HTR-8/SVneo (cell line): ENCODE measurements at regions not wholly inside any gene's neighbourhood (a gene's known extent, or its start where the extent isn't known, plus 50 kb on each side); places are given as distances from the start of the nearest gene placed in this dataset.
"Not testable (repeated sequence)": the region's sequence is repeated elsewhere in the genome, so short reads cannot be mapped to it uniquely, and the experiment has no call there.

ENCODE experiments used
- DNase-seq: peaks from one replicate; pipeline ENCODE4 v3.0.0; 2011; ENCODE audit warnings: low spot score, mixed read lengths; ENCODE audit not compliant: insufficient read length
- FAIRE-seq: peaks from 2 replicates; lab custom pipeline; 2011; peaks lifted over from hg19 to GRCh38; lab: Jason Lieb, UNC

- not testable (repeated sequence) for DNase-seq, FAIRE-seq
Measured at GRCh38 chr4:18159117-18159912, 137.8 kb upstream of the LCORL start.

DNA sequence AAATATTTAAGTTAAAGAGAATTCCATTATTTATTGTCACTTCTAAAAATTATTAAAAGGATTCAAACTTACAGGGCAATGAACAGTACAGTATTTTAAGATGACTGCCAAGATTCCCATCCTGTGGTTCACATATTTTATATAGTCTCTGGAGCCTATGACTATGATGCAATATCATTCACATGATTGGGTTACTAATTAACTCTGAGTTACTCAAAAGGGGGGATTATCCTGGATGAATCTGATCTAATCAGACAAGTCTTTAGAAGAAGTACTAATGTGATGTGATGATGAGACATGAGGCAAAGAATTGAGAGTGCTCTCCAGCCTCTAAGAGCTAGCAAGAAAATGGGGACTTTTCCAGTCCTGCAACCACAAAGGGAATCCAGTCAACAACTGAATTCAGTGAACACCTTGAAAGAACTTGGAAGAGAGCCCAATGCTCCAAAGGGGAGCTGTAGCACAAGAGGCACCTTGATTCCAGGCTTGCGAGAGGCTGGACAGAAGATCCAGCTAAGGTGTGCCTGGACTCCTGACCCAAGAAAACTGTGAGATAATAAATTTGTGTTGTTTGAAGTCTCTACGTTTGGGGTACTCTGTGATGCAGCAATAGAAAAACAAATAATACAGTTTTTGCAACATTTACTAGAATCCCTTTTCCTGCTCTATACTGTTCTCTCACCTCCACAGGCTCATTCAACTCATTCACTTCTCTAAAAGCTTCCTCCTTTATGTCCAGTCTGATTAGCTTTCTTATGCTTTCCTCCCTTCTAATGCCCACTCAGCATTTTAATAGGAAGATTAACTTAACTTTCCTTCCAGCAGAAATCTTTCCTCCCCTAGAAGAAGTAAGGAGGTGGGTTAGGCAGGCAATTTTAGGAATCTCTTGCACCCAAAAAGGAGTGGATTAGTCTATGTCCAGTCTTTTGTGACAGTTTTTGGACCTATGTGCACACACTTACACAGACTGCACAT is 133.8 kb upstream of the LCORL start:
- FAIRE-seq, result no peak
- no peak for DNase-seq

- DNase-seq (no peak), FAIRE-seq (no peak)
Measured at GRCh38 chr4:18138076-18138665, 116.6 kb upstream of the LCORL start.

GRCh38 chr4:18134111-18134510 is 112.6 kb upstream of the LCORL start:
- FAIRE-seq (no peak), DNase-seq (no peak)

DNA sequence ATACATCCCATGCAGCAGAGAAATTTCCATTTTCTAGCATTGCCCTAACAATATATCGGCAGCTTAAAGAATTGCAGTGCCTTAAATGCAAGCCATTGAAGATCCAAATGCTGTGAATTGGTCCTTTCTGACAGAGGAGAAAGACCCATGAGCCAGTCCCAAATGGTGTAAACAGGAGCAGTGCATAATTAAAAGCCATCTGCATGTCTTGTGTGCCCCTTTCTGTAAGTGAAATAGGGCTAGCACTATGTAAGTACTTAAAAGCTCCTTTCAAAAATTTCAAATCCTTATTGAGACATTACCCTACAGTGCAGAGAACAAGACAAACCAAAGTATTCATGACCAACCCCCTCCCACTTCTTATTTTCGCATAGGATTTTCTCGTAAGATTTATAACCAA is 108.7 kb upstream of the LCORL start:
- DNase-seq (no peak), FAIRE-seq (no peak)

- DNase-seq (no peak), FAIRE-seq (no peak)
Measured at GRCh38 chr4:18128241-18128640, 106.7 kb upstream of the LCORL start.

DNA sequence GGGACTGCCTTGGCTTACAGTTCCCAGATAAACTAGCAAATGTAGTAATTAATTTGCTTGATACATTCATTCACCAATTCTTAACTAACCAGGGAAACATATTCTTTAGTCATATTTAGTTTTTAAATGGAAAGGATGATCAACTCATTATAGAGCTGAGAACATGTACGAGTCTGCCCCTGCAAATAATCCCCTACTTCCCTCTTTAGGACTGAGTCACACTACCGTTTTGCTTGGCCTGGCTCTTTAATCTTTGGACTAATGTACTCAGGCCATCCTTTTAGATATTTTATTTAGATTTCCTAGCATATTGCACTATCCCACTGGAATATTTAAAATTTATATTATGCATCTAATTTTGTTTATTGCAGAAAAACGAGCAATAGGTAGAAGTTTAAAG is 105.5 kb upstream of the LCORL start:
- FAIRE-seq (no peak), DNase-seq (no peak)

DNA sequence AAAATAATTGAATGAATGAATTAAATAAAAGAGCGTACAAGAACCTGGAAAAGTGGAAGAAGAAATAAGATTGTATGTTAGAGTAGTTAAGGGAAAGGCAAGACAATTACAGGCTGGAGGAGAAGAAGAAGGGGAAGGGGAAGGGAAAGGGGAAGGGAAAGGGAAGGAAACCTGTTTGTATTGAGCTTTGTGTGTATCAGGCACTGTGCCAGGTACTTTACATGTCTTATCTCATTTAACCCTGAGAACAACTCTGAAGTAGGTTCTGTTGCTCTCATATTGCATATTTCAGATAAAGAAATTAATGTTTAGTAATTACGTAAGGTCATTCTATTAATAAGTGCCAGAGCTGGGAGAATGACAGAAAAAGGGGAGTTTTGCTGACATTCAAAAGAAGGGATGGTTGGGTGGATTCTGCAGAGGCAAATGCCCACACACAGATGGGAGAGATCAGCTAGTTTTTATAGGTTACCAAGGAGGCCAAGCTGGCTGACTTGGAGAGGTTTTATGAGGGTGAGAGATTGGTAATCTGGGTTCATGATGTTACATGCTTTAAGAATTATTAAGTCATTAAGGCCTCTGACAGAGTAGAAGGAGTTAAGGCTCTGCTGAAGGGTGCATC is 92.3 kb upstream of the LCORL start:
- FAIRE-seq, result no peak
- DNase-seq, result no peak

- DNase-seq, result no peak
- no peak for FAIRE-seq
Measured at GRCh38 chr4:18111081-18111480, 89.5 kb upstream of the LCORL start.

DNA sequence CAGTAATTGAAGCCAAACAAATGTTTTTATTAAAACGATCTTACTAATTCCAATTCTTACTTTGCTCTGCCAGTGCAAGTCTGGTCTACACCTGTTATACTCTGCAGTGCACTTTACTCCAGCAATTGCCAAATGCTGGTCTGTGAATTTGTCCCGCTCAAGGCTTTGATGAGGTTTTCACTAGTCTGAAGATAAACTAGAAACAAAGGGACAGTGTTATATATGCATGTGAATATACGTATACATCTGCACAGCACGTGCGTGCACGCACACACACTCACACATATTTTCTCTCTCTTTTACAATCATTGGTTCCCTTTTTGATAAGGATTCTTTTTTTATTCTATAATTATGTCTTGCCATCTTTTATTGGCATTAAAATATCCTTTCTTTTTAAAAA is 88.5 kb upstream of the LCORL start:
- FAIRE-seq (no peak), DNase-seq (no peak)

DNA sequence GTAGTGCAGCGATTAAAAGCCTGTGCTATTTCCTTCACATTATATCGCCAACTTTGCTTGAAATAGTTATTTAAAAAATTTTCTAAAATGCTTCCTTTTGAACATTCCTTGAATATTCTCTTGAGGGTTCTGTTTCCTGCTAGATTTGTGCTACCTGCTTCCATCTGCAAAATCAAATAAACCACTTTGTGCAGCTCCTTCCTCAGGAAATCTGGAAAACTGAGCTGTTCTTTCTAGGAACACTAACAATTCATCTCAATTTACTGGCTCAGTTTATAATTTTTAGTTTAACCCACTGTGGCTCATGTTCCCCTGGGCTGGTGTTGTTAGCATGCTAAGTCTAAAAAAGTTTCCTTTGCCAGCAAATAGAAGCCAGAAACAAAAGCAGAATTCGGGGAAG is 88.1 kb upstream of the LCORL start:
- FAIRE-seq, result no peak
- no peak for DNase-seq

- FAIRE-seq, result not testable (repeated sequence)
Measured at GRCh38 chr4:18107848-18108528, 86.4 kb upstream of the LCORL start.

DNA sequence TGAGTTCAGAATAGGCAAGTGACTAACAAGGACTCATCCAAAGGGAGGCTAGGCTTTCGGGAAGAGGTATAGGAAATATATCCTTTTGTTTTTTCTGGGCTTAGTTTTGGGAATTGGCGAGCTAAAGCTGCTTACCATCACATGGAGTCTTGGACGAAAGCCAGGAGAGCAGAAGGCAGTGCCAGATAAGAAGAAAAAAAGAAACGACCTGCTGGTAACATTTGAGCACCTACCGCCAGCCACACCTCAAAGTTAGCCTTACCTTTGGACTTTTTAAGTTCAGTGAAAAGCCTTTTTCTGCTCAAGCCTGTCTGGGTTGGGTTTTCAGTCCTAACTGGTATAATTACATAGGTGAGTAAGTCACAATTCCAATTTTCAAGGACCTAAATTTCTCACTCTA is 85.1 kb upstream of the LCORL start:
- FAIRE-seq, result no peak
- no peak for DNase-seq

More at GRCh38 chr4:18107848-18108528, 86.4 kb upstream of the LCORL start:
- DNase-seq, result not testable (repeated sequence)

DNA sequence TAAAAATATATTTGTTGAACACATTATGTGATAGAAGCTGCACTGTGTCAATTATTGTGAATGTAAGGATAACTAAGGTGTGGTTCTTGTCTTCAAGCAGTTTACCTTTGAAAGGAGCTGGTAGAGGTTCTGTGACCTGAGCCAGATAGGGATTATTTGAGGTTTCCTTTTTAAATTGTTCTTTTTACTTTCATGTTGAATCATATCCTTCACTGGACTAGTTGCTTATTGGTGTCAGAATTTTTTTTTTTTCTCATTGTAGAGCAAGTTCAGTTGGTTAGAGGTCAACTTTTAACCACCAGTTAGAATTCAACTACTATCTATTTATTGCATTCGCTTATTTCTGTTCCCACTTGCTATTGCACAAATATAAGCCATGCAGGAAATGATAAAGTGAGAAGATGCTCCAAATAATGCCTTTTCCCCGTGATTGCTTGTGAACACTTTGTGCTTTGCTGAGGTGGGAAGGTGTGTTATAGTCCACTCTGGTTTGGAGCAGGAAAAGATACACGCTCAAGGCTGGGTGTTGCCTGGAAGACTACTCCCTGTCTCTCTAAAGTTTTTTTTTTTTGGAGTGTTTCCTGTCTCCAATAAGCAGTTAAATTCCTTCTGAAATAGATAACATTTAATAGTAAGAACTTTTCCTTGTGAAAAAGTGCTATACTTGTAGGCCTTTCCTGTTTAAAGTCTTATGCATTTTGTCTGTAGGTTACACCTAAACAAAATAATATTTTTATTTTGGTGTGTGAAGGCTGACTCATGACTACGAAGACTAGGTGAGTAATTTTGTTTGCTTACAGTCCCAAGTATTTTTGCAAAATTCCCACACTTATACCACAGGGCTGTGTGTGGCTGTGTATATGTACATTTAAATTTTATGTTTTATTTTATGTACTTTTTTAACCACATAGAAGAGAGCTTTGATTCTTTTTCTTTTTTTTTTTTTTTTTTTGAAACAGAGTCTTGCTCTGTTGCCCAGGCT is 83.8 kb upstream of the LCORL start:
- DNase-seq, result no peak
- FAIRE-seq, result no peak

GRCh38 chr4:18103876-18104605 is 82.5 kb upstream of the LCORL start:
- FAIRE-seq, result no peak
- DNase-seq, result no peak

GRCh38 chr4:18100657-18101056 is 79.1 kb upstream of the LCORL start:
- DNase-seq (no peak), FAIRE-seq (no peak)

GRCh38 chr4:18090447-18090846 is 68.9 kb upstream of the LCORL start:
- FAIRE-seq, DNase-seq: not testable (repeated sequence)

DNA sequence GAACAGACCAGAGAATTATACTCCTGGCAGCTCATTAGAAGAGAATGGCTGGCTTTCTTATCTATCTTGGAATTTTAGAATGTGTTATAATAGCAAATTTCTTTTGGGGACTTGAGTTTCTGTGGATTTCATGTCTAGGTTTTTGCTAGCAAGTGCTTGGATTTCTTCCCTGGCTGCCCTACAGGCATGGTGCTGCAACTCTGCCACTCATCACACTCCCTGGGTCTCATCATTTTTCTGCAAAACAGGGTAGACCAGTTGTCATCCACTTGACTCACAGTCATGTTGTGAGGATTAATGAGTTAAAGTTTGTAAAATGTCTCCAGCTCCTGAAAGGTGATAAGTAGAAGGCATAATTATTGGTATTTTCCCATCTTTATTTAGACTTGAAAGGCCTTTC is 60.7 kb upstream of the LCORL start:
- DNase-seq, result no peak
- FAIRE-seq, result no peak
